Activated CD8-positive, alpha-beta T cell treated with anti-CD3 and anti-CD28 coated beads for 36 hours (primary cell): ENCODE measurements at regions not wholly inside any gene's neighbourhood (a gene's known extent, or its start where the extent isn't known, plus 50 kb on each side); places are given as distances from the start of the nearest gene placed in this dataset.

Source experiments
- ATAC-seq: fragments of 200-7000 bp; cut with Tn5 transposase; one replicate; pipeline ENCODE4 v1.10.0; 2021; ENCODE audit warnings: mild to moderate bottlenecking, moderate library complexity
- CTCF ChIA-PET: fragments of 350-600 bp; sonication (Branson Sonifier 250); formaldehyde crosslinking; loops from one replicate; lab custom pipeline; 2021; ENCODE audit warnings: antibody characterized with exemption; lab: Charles Lee
- POLR2A ChIA-PET: fragments of 350-600 bp; sonication (Branson Sonifier 250); formaldehyde crosslinking; loops from one replicate; lab custom pipeline; 2021; ENCODE audit warnings: antibody characterized with exemption; lab: Charles Lee
- DNase-seq: peaks from one replicate; pipeline ENCODE4 v3.0.0-alpha.2; 2020
- H3K27ac Mint-ChIP-seq: one replicate; pipeline ENCODE4 v1.8.0; 2021; ENCODE audit warnings: mild to moderate bottlenecking, mixed read lengths
- H3K27me3 Mint-ChIP-seq: one replicate; pipeline ENCODE4 v1.8.0; 2021; ENCODE audit warnings: mixed read lengths
- H3K36me3 Mint-ChIP-seq: one replicate; pipeline ENCODE4 v1.8.0; 2021; ENCODE audit warnings: low read depth, mixed read lengths
- H3K4me1 Mint-ChIP-seq: one replicate; pipeline ENCODE4 v1.8.0; 2021; ENCODE audit warnings: low read depth, mixed read lengths
- H3K4me3 Mint-ChIP-seq: one replicate; pipeline ENCODE4 v1.8.0; 2021; ENCODE audit warnings: mild to moderate bottlenecking, moderate library complexity, mixed read lengths
- H3K9me3 Mint-ChIP-seq: one replicate; pipeline ENCODE4 v1.8.0; 2021; ENCODE audit warnings: mixed read lengths
- intact Hi-C: fragments of 100-400 bp; cut with micrococcal nuclease; formaldehyde crosslinking; loops from one replicate; pipeline ENCODE4 v1.10.0; 2022
- TF ChIP-seq, protein P1 (sequence below): fragments of 200-600 bp; IDR thresholded peaks from one replicate; pipeline ENCODE4 v1.8.0; 2022; ENCODE audit warnings: antibody characterized with exemption, mild to moderate bottlenecking

DNA sequence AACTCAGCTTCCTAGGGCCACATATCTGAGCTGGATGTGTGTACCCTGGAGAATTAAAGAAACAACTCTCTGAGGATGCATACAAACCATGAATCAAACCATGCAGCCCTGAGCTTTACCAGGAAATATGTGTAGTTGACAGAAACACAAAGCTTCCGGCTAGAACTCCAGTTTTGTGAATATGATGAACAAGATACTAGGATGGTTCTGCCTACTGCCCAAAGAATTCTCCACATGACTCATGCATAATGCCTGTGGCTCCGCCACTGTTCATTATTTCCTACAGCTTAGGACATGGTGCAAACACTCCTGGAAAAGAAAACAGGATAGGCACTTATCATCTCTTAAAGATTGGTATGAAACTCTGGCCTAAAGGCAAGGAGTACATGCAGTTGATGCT is 343.4 kb downstream of the DNAH5 start:
- intact Hi-C loops = no loop called here
- H3K4me1 Mint-ChIP-seq = no peaks in the 10 kb centered on the region
- no peak for DNase-seq

DNA sequence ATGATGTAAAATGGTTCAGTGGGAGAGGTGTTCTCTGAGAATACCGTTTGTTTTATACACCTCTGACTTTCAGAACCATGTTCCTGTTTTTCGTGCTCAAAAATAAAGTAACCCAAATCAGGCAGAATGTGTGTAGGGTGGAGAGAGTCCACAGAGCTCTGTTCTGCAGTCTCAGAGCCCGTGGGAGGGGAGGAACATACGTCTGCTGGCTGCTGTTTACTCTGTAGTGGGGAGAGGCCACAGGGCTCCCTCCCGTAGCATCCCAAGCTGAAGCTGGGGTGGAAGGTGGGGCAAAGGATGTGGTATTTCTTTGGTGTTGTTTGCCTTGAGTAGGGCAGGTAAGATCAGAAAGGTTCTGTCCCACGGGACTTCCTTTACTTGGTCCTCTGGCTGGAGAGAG is 348.5 kb downstream of the DNAH5 start:
- Mint-ChIP-seq H3K27ac (no peak overlapping the region), H3K27me3 (no peaks in the 10 kb centered on the region), H3K36me3 (no peaks in the 10 kb centered on the region), H3K4me3 (no peak overlapping the region), H3K4me1 (no peaks in the 10 kb centered on the region), H3K9me3 (peaks cover 6% of the 10 kb centered on the region)
- intact Hi-C loops = no loop called here
- no peak for ATAC-seq
- CTCF ChIA-PET = no interaction called here
- TF ChIP-seq, protein P1, sequence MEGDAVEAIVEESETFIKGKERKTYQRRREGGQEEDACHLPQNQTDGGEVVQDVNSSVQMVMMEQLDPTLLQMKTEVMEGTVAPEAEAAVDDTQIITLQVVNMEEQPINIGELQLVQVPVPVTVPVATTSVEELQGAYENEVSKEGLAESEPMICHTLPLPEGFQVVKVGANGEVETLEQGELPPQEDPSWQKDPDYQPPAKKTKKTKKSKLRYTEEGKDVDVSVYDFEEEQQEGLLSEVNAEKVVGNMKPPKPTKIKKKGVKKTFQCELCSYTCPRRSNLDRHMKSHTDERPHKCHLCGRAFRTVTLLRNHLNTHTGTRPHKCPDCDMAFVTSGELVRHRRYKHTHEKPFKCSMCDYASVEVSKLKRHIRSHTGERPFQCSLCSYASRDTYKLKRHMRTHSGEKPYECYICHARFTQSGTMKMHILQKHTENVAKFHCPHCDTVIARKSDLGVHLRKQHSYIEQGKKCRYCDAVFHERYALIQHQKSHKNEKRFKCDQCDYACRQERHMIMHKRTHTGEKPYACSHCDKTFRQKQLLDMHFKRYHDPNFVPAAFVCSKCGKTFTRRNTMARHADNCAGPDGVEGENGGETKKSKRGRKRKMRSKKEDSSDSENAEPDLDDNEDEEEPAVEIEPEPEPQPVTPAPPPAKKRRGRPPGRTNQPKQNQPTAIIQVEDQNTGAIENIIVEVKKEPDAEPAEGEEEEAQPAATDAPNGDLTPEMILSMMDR = no peak
- DNase-seq = no peak
- POLR2A ChIA-PET = no interaction called here

More for the DNA sequence above, 343.4 kb downstream of the DNAH5 start:
- H3K36me3 Mint-ChIP-seq = no peaks in the 10 kb centered on the region
- TF ChIP-seq, protein P1 = no peak
- no peak overlapping the region for H3K4me3 Mint-ChIP-seq
- POLR2A ChIA-PET = no interaction called here
- ATAC-seq = no peak
- H3K27ac Mint-ChIP-seq = no peak overlapping the region
- no peaks in the 10 kb centered on the region for H3K27me3 Mint-ChIP-seq
- CTCF ChIA-PET = no interaction called here
- no peaks in the 10 kb centered on the region for H3K9me3 Mint-ChIP-seq

DNA sequence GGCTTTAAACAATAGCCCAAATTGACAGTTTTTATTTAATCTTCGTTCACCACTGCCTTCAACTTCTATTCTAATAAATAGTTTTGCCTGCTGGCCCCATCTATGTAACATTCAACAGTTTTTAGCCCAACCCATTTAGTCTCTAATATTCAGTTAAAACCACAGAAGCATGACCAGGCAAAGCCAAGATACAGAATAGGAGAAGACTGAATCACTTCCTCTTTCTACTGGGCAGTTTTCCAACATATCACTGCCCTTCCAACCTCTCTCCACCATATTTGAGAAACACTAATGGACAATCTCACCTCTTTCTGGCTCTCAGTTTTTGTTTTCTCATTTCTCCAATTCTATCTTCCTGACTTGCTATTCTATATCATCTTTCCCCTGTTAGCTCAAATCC is 352.9 kb downstream of the DNAH5 start:
- ATAC-seq = no peak
- Mint-ChIP-seq H3K4me3 (no peak overlapping the region), H3K9me3 (peaks cover 6% of the 10 kb centered on the region), H3K27me3 (no peaks in the 10 kb centered on the region), H3K36me3 (no peaks in the 10 kb centered on the region), H3K27ac (no peak overlapping the region), H3K4me1 (no peaks in the 10 kb centered on the region)
- intact Hi-C loops = no loop called here
- CTCF ChIA-PET = no interaction called here
- no peak for DNase-seq
- TF ChIP-seq, protein P1 = no peak
- POLR2A ChIA-PET = no interaction called here

DNA sequence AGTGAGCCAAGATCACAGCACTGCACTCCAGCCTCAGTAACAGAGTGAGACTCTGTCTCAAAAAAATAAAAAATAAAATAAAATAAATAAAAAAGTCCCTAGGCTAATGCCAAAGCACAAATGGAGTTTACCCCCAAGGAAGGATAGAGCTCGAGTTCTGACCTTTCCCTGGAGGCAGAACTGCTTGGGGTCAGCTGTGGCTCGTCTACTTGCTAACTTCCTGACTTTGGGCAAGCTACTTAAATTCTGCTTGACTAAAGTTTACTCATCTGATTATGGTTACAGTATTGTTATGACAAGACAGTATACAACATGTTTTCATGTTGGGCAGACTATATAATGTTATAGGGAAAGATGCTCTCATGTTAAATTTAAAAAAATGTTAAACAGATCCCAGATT is 359.2 kb downstream of the DNAH5 start:
- H3K27me3 Mint-ChIP-seq = no peaks in the 10 kb centered on the region
- ChIA-PET POLR2A (no interaction called here), CTCF (no interaction called here)
- no peaks in the 10 kb centered on the region for H3K4me1 Mint-ChIP-seq
- no peak overlapping the region for H3K27ac Mint-ChIP-seq
- intact Hi-C loops = no loop called here
- H3K36me3 Mint-ChIP-seq = no peaks in the 10 kb centered on the region
- no peak for ATAC-seq
- H3K9me3 Mint-ChIP-seq = no peaks in the 10 kb centered on the region
- TF ChIP-seq, protein P1 = no peak
- no peak for DNase-seq
- H3K4me3 Mint-ChIP-seq = no peak overlapping the region

DNA sequence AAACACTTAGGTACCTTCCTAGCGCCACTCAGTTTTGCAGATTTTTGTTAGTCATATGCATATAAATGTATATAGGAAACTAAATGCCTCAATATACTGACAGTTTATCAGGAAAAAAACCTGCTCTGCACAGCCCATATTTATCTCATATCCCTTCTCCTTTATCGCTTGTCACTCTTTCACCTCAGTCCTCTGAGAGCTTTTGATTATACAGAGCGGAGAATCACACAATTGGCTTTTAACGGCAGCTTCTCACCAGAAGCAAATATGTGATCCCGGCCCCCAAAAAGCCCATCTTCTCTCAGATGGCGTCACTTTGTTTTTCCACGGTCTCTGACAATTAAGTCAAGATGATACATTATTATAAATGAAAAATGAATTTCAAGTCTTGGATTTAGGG is 362.6 kb downstream of the DNAH5 start:
- H3K4me1 Mint-ChIP-seq = no peaks in the 10 kb centered on the region
- ATAC-seq (no peak), DNase-seq (no peak)
- ChIA-PET POLR2A (no interaction called here), CTCF (no interaction called here)
- intact Hi-C loops = no loop called here
- no peaks in the 10 kb centered on the region for H3K36me3 Mint-ChIP-seq
- no peaks in the 10 kb centered on the region for H3K27me3 Mint-ChIP-seq
- H3K4me3 Mint-ChIP-seq = no peak overlapping the region
- TF ChIP-seq, protein P1 = no peak
- no peaks in the 10 kb centered on the region for H3K9me3 Mint-ChIP-seq
- no peak overlapping the region for H3K27ac Mint-ChIP-seq
